HCT116 (cell line): ENCODE measurements at regions not wholly inside any gene's neighbourhood (a gene's known extent, or its start where the extent isn't known, plus 50 kb on each side); places are given as distances from the start of the nearest gene placed in this dataset.

Experiments used
- EGR1 ChIP-seq: IDR thresholded peaks from 2 replicates; pipeline ENCODE4 v1.6.1; 2012; ENCODE audit warnings: low read depth
- EZH2 ChIP-seq: fragments of 200-600 bp; sonication (generic); IDR thresholded peaks from 2 replicates; pipeline ENCODE4 v1.6.1; 2017; ENCODE audit warnings: antibody characterized with exemption, mixed run types
- EZH2phosphoT487 ChIP-seq: fragments of 200-600 bp; IDR thresholded peaks from 2 replicates; pipeline ENCODE4 v1.6.1; 2018; ENCODE audit warnings: antibody characterized with exemption, borderline replicate concordance
- JUND ChIP-seq: IDR thresholded peaks from 2 replicates; pipeline ENCODE4 v1.6.1; 2012
- POLR2A ChIP-seq: IDR thresholded peaks from 2 replicates; pipeline ENCODE4 v1.7.0; 2011; ENCODE audit warnings: borderline replicate concordance; ENCODE audit not compliant: insufficient read depth, insufficient read length; ENCODE audit errors: extremely low read depth
- POLR2AphosphoS5 ChIP-seq: IDR thresholded peaks from 2 replicates; pipeline ENCODE4 v1.6.1; 2011; ENCODE audit warnings: mild to moderate bottlenecking, low read depth, low read length, moderate library complexity
- RAD21 ChIP-seq: IDR thresholded peaks from 2 replicates; pipeline ENCODE4 v1.6.1; 2012; ENCODE audit warnings: low read depth, mild to moderate bottlenecking
- SIN3A ChIP-seq: IDR thresholded peaks from 2 replicates; pipeline ENCODE4 v1.6.1; 2012; ENCODE audit warnings: low read depth
- ZNF274 ChIP-seq: fragments of 200-500 bp; sonication (Bioruptor generic); IDR thresholded peaks from 2 replicates; pipeline ENCODE4 v1.6.1; 2014; ENCODE audit warnings: mild to moderate bottlenecking, low read depth, low read length, inconsistent platforms
- TF ChIP-seq, protein P1 (sequence below): IDR thresholded peaks from 2 replicates; pipeline ENCODE4 v1.6.1; 2012
- TF ChIP-seq, protein P2 (sequence below), 3 experiments: fragments of 200-600 bp in 1 of 3; sonication (generic) in 1 of 3; IDR thresholded peaks in 2 of 3; conservative IDR thresholded peaks in 1 of 3; 2 replicates each; pipeline ENCODE4 v1.5.1; 2012 to 2017; ENCODE audit warnings: low read depth in 2 of 3, low read length in 2 of 3, antibody characterized with exemption in 1 of 3, borderline replicate concordance in 1 of 3, control low read depth in 1 of 3, mild to moderate bottlenecking in 1 of 3, mixed read lengths in 1 of 3, mixed run types in 1 of 3, moderate library complexity in 1 of 3; ENCODE audit not compliant: insufficient read depth in 1 of 3

DNA sequence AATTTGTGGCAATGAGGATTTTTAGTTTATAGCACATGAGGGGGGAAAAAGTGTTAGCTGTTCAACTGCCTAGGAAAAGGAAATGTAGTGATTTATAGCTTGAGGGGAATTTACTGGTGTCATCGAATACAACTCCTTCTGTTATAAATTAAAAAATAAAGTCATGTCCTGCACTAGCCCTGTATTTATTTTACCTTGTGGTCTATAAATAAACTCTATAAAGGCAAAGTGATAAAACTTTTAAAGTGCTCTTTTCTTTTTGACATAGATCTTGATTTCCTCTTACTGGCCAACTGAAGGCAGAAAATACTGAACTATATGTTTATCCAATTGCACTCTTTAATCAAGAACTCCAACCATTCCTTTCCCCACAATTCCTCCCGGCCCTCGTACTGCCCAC lies 672.1 kb upstream of the SLIT2 start:
- TF ChIP-seq POLR2A (no peak), EZH2phosphoT487 (no peak), RAD21 (no peak), EGR1 (no peak), POLR2AphosphoS5 (no peak), EZH2 (no peak), ZNF274 (no peak), JUND (no peak), SIN3A (no peak)
- TF ChIP-seq, protein P1, sequence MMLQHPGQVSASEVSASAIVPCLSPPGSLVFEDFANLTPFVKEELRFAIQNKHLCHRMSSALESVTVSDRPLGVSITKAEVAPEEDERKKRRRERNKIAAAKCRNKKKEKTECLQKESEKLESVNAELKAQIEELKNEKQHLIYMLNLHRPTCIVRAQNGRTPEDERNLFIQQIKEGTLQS = no peak
- TF ChIP-seq, protein P2, sequence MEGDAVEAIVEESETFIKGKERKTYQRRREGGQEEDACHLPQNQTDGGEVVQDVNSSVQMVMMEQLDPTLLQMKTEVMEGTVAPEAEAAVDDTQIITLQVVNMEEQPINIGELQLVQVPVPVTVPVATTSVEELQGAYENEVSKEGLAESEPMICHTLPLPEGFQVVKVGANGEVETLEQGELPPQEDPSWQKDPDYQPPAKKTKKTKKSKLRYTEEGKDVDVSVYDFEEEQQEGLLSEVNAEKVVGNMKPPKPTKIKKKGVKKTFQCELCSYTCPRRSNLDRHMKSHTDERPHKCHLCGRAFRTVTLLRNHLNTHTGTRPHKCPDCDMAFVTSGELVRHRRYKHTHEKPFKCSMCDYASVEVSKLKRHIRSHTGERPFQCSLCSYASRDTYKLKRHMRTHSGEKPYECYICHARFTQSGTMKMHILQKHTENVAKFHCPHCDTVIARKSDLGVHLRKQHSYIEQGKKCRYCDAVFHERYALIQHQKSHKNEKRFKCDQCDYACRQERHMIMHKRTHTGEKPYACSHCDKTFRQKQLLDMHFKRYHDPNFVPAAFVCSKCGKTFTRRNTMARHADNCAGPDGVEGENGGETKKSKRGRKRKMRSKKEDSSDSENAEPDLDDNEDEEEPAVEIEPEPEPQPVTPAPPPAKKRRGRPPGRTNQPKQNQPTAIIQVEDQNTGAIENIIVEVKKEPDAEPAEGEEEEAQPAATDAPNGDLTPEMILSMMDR (IDR thresholded peaks at IDR 0.05 in 2 of 3, conservative IDR thresholded peaks at IDR 0.05 in 1 of 3; ENCODE audit: borderline replicate concordance in 1 of 3, insufficient read depth in 1 of 3, low read depth in 2 of 3, low read length in 2 of 3) = no peak
